Naive thymus-derived CD4-positive, alpha-beta T cell (primary cell): ENCODE measurements at regions not wholly inside any gene's neighbourhood (a gene's known extent, or its start where the extent isn't known, plus 50 kb on each side); places are given as distances from the start of the nearest gene placed in this dataset.
A peak's percentile ranks its signal among the peaks of the same experiment; 100 is the strongest.

ENCODE experiments used
- ATAC-seq: fragments of 150-1000 bp; cut with Tn5 transposase; 2 replicates; pipeline ENCODE4 v1.10.0; 2021; ENCODE audit warnings: mild to moderate bottlenecking, moderate library complexity
- CTCF ChIA-PET: fragments of 350-600 bp; sonication (Branson Sonifier 250); formaldehyde crosslinking; loops from one replicate; lab custom pipeline; 2021; ENCODE audit warnings: antibody characterized with exemption; lab: Charles Lee
- POLR2A ChIA-PET: fragments of 350-600 bp; sonication (Branson Sonifier 250); formaldehyde crosslinking; loops from one replicate; lab custom pipeline; 2021; ENCODE audit warnings: antibody characterized with exemption, inconsistent platforms; lab: Charles Lee
- DNase-seq, 9 donors: peaks; one replicate each; pipeline versions ENCODE4 v3.0.0 to v3.0.0-alpha.2; 2020 to 2022; ENCODE audit warnings: mixed read lengths in 1 of 9
- H3K27ac ChIP-seq: one replicate; pipeline ENCODE4 v1.7.0; 2013; ENCODE audit warnings: mild to moderate bottlenecking, low read depth, low read length, moderate library complexity
- H3K27me3 ChIP-seq, 2 donors: one replicate each; pipeline ENCODE4 v1.7.0; 2013; ENCODE audit warnings: low read length in 2 of 2, mild to moderate bottlenecking in 2 of 2, moderate library complexity in 2 of 2; ENCODE audit not compliant: control insufficient read depth in 2 of 2, insufficient read depth in 2 of 2
- H3K36me3 ChIP-seq, 3 experiments: 1 replicate in 2 of 3; 2 replicates in 1 of 3; pipeline ENCODE4 v1.7.0; 2013; ENCODE audit warnings: low read length in 3 of 3, mild to moderate bottlenecking in 3 of 3, moderate library complexity in 1 of 3; ENCODE audit not compliant: insufficient read depth in 3 of 3, control insufficient read depth in 2 of 3
- H3K4me1 ChIP-seq, 2 donors: one replicate each; pipeline ENCODE4 v1.7.0; 2013; ENCODE audit warnings: low read length in 2 of 2, mild to moderate bottlenecking in 2 of 2, moderate library complexity in 1 of 2; ENCODE audit not compliant: control insufficient read depth in 2 of 2, insufficient read depth in 2 of 2
- H3K4me3 ChIP-seq: 2 replicates; pipeline ENCODE4 v1.7.0; 2013; ENCODE audit warnings: mild to moderate bottlenecking, low read length
- H3K9me3 ChIP-seq, 3 experiments: 1 replicate in 2 of 3; 2 replicates in 1 of 3; pipeline ENCODE4 v1.7.0; 2013; ENCODE audit warnings: low read length in 3 of 3; ENCODE audit not compliant: control insufficient read depth in 2 of 3
- H3K27ac Mint-ChIP-seq, 9 donors: one replicate each; pipeline ENCODE4 v1.8.0; 2020 to 2022; ENCODE audit warnings: mixed read lengths in 9 of 9, mild to moderate bottlenecking in 8 of 9, moderate library complexity in 5 of 9, inconsistent platforms in 2 of 9
- H3K27me3 Mint-ChIP-seq, 5 donors: one replicate each; pipeline ENCODE4 v1.8.0; 2021 to 2022; ENCODE audit warnings: mixed read lengths in 5 of 5, mild to moderate bottlenecking in 1 of 5
- H3K36me3 Mint-ChIP-seq, 5 donors: one replicate each; pipeline ENCODE4 v1.8.0; 2020 to 2022; ENCODE audit warnings: mixed read lengths in 5 of 5, mild to moderate bottlenecking in 3 of 5, inconsistent platforms in 1 of 5
- H3K4me1 Mint-ChIP-seq, 7 donors: one replicate each; pipeline ENCODE4 v1.8.0; 2020 to 2022; ENCODE audit warnings: mixed read lengths in 7 of 7, mild to moderate bottlenecking in 3 of 7, inconsistent platforms in 1 of 7
- H3K4me3 Mint-ChIP-seq, 10 donors: one replicate each; pipeline ENCODE4 v1.8.0; 2020 to 2022; ENCODE audit warnings: mild to moderate bottlenecking in 10 of 10, mixed read lengths in 10 of 10, moderate library complexity in 6 of 10, inconsistent platforms in 2 of 10
- H3K9me3 Mint-ChIP-seq, 11 donors: one replicate each; pipeline ENCODE4 v1.8.0; 2020 to 2022; ENCODE audit warnings: mixed read lengths in 11 of 11, mild to moderate bottlenecking in 4 of 11, inconsistent platforms in 1 of 11, moderate library complexity in 1 of 11
- intact Hi-C, 2 donors: fragments of 100-400 bp; cut with micrococcal nuclease; formaldehyde crosslinking; loops; one replicate each; pipeline ENCODE4 v1.15.1; 2023

GRCh38 chrX:69103539-69103938 is 61.7 kb downstream of the PJA1 start:
- Histone ChIP-seq H3K9me3 (no peaks in the 10 kb centered on the region), H3K4me1 (no peaks in the 10 kb centered on the region), H3K27ac (no peak overlapping the region), H3K4me3 (no peak overlapping the region), H3K27me3 (no peaks in the 10 kb centered on the region), H3K36me3 (no peaks in the 10 kb centered on the region)
- no peak for ATAC-seq
- Mint-ChIP-seq H3K36me3 (no peaks in the 10 kb centered on the region), H3K4me3 (no peak overlapping the region), H3K27me3 (no peaks in the 10 kb centered on the region), H3K9me3 (no peaks in the 10 kb centered on the region), H3K4me1 (no peaks in the 10 kb centered on the region), H3K27ac (no peak overlapping the region)
- no peak for DNase-seq
- POLR2A ChIA-PET = no interaction called here
- CTCF ChIA-PET = no interaction called here
- intact Hi-C loops = no loop called here

DNA sequence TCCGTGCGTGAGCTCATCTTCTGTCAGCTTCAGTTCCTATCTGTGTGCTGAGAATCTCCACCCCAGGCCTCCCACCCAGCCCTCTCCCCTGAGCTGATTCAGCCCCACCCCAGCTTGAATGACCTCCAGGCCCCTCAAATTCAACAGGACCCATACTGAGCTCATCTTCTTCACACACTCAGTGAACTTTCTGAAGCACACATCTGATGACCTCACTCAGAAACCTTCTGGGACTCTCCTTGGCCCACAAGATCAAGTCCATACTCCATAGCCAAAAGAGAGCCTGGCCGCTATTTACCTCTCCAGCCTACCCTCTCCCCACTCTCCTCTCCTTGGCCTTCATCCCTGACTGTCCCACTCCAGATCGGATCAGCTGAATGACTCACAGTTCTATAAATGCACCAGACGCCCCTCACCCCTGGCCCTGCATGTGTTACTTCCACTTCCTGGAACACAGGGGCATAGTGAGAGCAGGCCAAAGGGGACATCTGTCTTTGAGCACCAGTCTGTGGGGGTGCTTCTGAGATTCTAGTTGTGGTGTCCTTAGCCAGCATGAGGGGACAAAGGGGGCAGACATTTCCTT is 62.5 kb downstream of the PJA1 start:
- no peak for ATAC-seq
- Mint-ChIP-seq H3K36me3 (no peaks in the 10 kb centered on the region), H3K27ac (no peak overlapping the region), H3K4me1 (no peaks in the 10 kb centered on the region), H3K4me3 (no peak overlapping the region), H3K9me3 (no peaks in the 10 kb centered on the region), H3K27me3 (no peaks in the 10 kb centered on the region)
- no peaks in the 10 kb centered on the region for H3K9me3 ChIP-seq
- no peak overlapping the region for H3K4me3 ChIP-seq
- no peaks in the 10 kb centered on the region for H3K27me3 ChIP-seq
- no peak overlapping the region for H3K27ac ChIP-seq
- ChIA-PET POLR2A (no interaction called here), CTCF (no interaction called here)
- no peak for DNase-seq
- H3K36me3 ChIP-seq = no peaks in the 10 kb centered on the region
- intact Hi-C loops = no loop called here
- no peaks in the 10 kb centered on the region for H3K4me1 ChIP-seq

GRCh38 chrX:69101683-69102251 is 63.5 kb downstream of the PJA1 start:
- POLR2A ChIA-PET = no interaction called here
- Mint-ChIP-seq H3K36me3 (no peaks in the 10 kb centered on the region), H3K9me3 (no peaks in the 10 kb centered on the region), H3K27me3 (no peaks in the 10 kb centered on the region), H3K4me3 (no peak overlapping the region), H3K27ac (peak overlapping the region in 1 of 9 donors; percentile 62), H3K4me1 (no peaks in the 10 kb centered on the region)
- intact Hi-C loops = no loop called here
- DNase-seq (no peak), ATAC-seq (no peak)
- Histone ChIP-seq H3K27me3 (no peaks in the 10 kb centered on the region), H3K4me1 (no peaks in the 10 kb centered on the region), H3K36me3 (no peaks in the 10 kb centered on the region), H3K4me3 (no peak overlapping the region), H3K9me3 (no peaks in the 10 kb centered on the region), H3K27ac (no peak overlapping the region)
- CTCF ChIA-PET = no interaction called here

DNA sequence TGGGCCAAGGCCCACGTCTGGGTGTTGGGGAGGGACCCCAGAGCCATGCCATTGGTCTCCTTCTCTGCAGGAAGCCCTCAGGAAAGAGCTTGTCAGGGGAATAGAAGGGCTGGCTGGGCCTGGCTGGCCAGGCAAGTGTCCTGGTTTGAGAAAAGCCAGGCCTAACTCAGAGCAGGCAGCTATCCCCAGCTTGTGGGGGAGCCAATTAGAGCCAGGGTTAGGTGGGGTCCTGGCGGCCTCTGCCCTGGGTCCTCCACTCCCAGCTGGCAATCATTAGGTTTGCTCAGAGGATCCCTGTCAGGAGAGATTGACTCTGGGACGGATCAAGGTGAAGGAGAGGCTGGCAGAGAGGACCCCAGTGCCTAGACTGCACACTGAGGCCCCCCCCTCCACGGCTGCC is 64.8 kb downstream of the PJA1 start:
- Histone ChIP-seq H3K4me3 (no peak overlapping the region), H3K36me3 (no peaks in the 10 kb centered on the region), H3K27me3 (no peaks in the 10 kb centered on the region), H3K4me1 (no peaks in the 10 kb centered on the region), H3K9me3 (no peaks in the 10 kb centered on the region), H3K27ac (no peak overlapping the region)
- H3K27me3 Mint-ChIP-seq = no peaks in the 10 kb centered on the region
- no peaks in the 10 kb centered on the region for H3K36me3 Mint-ChIP-seq
- ChIA-PET POLR2A (no interaction called here), CTCF (no interaction called here)
- DNase-seq (no peak), ATAC-seq (no peak)
- no peaks in the 10 kb centered on the region for H3K9me3 Mint-ChIP-seq
- no peak overlapping the region for H3K4me3 Mint-ChIP-seq
- intact Hi-C loops = no loop called here
- no peak overlapping the region for H3K27ac Mint-ChIP-seq
- H3K4me1 Mint-ChIP-seq = no peaks in the 10 kb centered on the region

- H3K4me3 Mint-ChIP-seq = no peak overlapping the region
- no peaks in the 10 kb centered on the region for H3K27me3 ChIP-seq
- H3K9me3 Mint-ChIP-seq = no peaks in the 10 kb centered on the region
- no peak overlapping the region for H3K4me3 ChIP-seq
- no peaks in the 10 kb centered on the region for H3K36me3 Mint-ChIP-seq
- no peaks in the 10 kb centered on the region for H3K4me1 Mint-ChIP-seq
- ChIA-PET POLR2A (no interaction called here), CTCF (no interaction called here)
- intact Hi-C loops = no loop called here
- peak overlapping the region in 1 of 9 donors; percentile 7 for H3K27ac Mint-ChIP-seq
- no peaks in the 10 kb centered on the region for H3K4me1 ChIP-seq
- ATAC-seq (no peak), DNase-seq (no peak)
- no peaks in the 10 kb centered on the region for H3K27me3 Mint-ChIP-seq
- no peaks in the 10 kb centered on the region for H3K9me3 ChIP-seq
- no peak overlapping the region for H3K27ac ChIP-seq
- no peaks in the 10 kb centered on the region for H3K36me3 ChIP-seq
Observed at GRCh38 chrX:69097451-69098236, 67.6 kb downstream of the PJA1 start.

GRCh38 chrX:69096963-69097362 is 68.3 kb downstream of the PJA1 start:
- Mint-ChIP-seq H3K4me1 (no peaks in the 10 kb centered on the region), H3K4me3 (no peak overlapping the region), H3K36me3 (no peaks in the 10 kb centered on the region), H3K9me3 (no peaks in the 10 kb centered on the region), H3K27me3 (no peaks in the 10 kb centered on the region), H3K27ac (no peak overlapping the region)
- Histone ChIP-seq H3K4me1 (no peaks in the 10 kb centered on the region), H3K36me3 (no peaks in the 10 kb centered on the region), H3K27ac (no peak overlapping the region), H3K9me3 (no peaks in the 10 kb centered on the region), H3K27me3 (no peaks in the 10 kb centered on the region), H3K4me3 (no peak overlapping the region)
- ATAC-seq (no peak), DNase-seq (no peak)
- ChIA-PET POLR2A (no interaction called here), CTCF (no interaction called here)
- intact Hi-C loops = no loop called here
